Esophagus muscularis mucosa (tissue), 4 donors: ENCODE measurements at regions not wholly inside any gene's neighbourhood (a gene's known extent, or its start where the extent isn't known, plus 50 kb on each side); places are given as distances from the start of the nearest gene placed in this dataset.

ENCODE experiments used
- EP300 ChIP-seq: sonication (generic); formaldehyde crosslinking; IDR thresholded peaks from one replicate; pipeline ENCODE4 v1.6.1; 2017; ENCODE audit warnings: antibody characterized with exemption
- POLR2A ChIP-seq: fragments of 450-650 bp; IDR thresholded peaks from one replicate; pipeline ENCODE4 v1.6.1; 2017; ENCODE audit warnings: antibody characterized with exemption, moderate library complexity, mild to moderate bottlenecking, low read depth
- TF ChIP-seq, protein P1 (sequence below), 3 experiments: fragments of 200-600 bp in 2 of 3; fragments of 450-650 bp in 1 of 3; sonication (generic) in 2 of 3; IDR thresholded peaks; one replicate each; pipeline ENCODE4 v1.5.1; 2017 to 2019; ENCODE audit warnings: antibody characterized with exemption in 3 of 3, mild to moderate bottlenecking in 2 of 3, moderate library complexity in 1 of 3

DNA sequence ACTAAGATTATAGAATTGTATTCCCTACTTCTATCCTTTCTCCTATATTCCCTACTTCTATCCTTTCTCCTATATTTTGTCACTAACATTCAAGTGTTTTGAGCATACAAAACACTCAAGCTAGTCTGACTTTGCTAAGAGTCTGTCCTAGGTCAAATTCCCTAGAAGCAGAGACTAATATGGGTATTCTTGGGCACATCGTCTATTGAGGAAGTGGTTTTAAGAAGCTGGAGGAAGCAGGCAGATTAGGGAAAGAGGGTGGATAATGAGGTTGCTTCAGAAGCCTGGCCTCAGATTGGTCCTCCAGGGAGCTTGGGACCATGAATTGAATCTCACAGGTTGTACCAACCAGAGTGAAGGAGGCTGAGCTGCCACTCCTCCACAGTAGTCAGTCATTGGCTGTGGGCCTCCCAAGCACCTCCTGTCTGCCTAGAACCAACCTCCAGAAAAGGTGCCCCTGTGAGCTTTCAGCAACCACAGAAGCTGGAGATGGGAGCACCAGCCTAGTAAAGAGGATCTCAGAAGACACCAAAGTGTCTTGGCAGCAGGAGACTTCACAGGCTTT is 295.9 kb upstream of the PHF14 start:
- TF ChIP-seq, protein P1, sequence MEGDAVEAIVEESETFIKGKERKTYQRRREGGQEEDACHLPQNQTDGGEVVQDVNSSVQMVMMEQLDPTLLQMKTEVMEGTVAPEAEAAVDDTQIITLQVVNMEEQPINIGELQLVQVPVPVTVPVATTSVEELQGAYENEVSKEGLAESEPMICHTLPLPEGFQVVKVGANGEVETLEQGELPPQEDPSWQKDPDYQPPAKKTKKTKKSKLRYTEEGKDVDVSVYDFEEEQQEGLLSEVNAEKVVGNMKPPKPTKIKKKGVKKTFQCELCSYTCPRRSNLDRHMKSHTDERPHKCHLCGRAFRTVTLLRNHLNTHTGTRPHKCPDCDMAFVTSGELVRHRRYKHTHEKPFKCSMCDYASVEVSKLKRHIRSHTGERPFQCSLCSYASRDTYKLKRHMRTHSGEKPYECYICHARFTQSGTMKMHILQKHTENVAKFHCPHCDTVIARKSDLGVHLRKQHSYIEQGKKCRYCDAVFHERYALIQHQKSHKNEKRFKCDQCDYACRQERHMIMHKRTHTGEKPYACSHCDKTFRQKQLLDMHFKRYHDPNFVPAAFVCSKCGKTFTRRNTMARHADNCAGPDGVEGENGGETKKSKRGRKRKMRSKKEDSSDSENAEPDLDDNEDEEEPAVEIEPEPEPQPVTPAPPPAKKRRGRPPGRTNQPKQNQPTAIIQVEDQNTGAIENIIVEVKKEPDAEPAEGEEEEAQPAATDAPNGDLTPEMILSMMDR (IDR thresholded peaks at IDR 0.05): no peak
- no peak for TF ChIP-seq POLR2A
- no peak for TF ChIP-seq EP300
